Trophoblast cell (in vitro differentiated cells and primary cell): ENCODE measurements at regions not wholly inside any gene's neighbourhood (a gene's known extent, or its start where the extent isn't known, plus 50 kb on each side); places are given as distances from the start of the nearest gene placed in this dataset.

Source experiments
- DNase-seq, 2 donors: peaks; one replicate each; pipeline ENCODE4 v3.0.0-alpha.2; 2016
- H2AFZ ChIP-seq: 2 replicates; pipeline ENCODE4 v1.6.1; 2013; ENCODE audit warnings: low read length, moderate library complexity, mild to moderate bottlenecking; ENCODE audit not compliant: insufficient read depth, poor library complexity
- H2AK5ac ChIP-seq: 2 replicates; pipeline ENCODE4 v1.6.1; 2013; ENCODE audit warnings: mild to moderate bottlenecking, low read length
- H2BK120ac ChIP-seq: 2 replicates; pipeline ENCODE4 v1.6.1; 2013; ENCODE audit warnings: low read length, mild to moderate bottlenecking, moderate library complexity; ENCODE audit not compliant: insufficient read depth, poor library complexity
- H2BK12ac ChIP-seq: 2 replicates; pipeline ENCODE4 v1.6.1; 2013; ENCODE audit warnings: mild to moderate bottlenecking, low read length, moderate library complexity
- H2BK5ac ChIP-seq: 2 replicates; pipeline ENCODE4 v1.6.1; 2013; ENCODE audit warnings: low read length, low read depth, moderate library complexity, mild to moderate bottlenecking; ENCODE audit not compliant: poor library complexity
- H3K14ac ChIP-seq: 2 replicates; pipeline ENCODE4 v1.6.1; 2013; ENCODE audit warnings: mild to moderate bottlenecking, low read length
- H3K18ac ChIP-seq: 2 replicates; pipeline ENCODE4 v1.6.1; 2013; ENCODE audit warnings: mild to moderate bottlenecking, low read length
- H3K23ac ChIP-seq: 2 replicates; pipeline ENCODE4 v1.6.1; 2013; ENCODE audit warnings: low read length
- H3K27ac ChIP-seq: 2 replicates; pipeline ENCODE4 v1.5.1; 2013; ENCODE audit warnings: low read depth, mild to moderate bottlenecking, inconsistent platforms, low read length, moderate library complexity
- H3K27me3 ChIP-seq: 2 replicates; pipeline ENCODE4 v1.6.1; 2013; ENCODE audit warnings: inconsistent platforms, mild to moderate bottlenecking, low read length, moderate library complexity; ENCODE audit not compliant: insufficient read depth
- H3K36me3 ChIP-seq, 2 experiments: 1 replicate in 1 of 2; 2 replicates in 1 of 2; pipeline ENCODE4 v1.6.1; 2013; ENCODE audit warnings: low read length in 2 of 2, mild to moderate bottlenecking in 2 of 2, moderate library complexity in 1 of 2; ENCODE audit not compliant: insufficient read depth in 2 of 2, control insufficient read depth in 1 of 2
- H3K4ac ChIP-seq: 2 replicates; pipeline ENCODE4 v1.6.1; 2013; ENCODE audit warnings: low read depth, mild to moderate bottlenecking, low read length, moderate library complexity
- H3K4me1 ChIP-seq, 2 experiments: 1 replicate in 1 of 2; 2 replicates in 1 of 2; pipeline ENCODE4 v1.6.1; 2013; ENCODE audit warnings: low read length in 2 of 2, mild to moderate bottlenecking in 2 of 2, moderate library complexity in 1 of 2; ENCODE audit not compliant: insufficient read depth in 2 of 2, control insufficient read depth in 1 of 2
- H3K4me2 ChIP-seq: 2 replicates; pipeline ENCODE4 v1.6.1; 2013; ENCODE audit warnings: inconsistent platforms, mild to moderate bottlenecking, low read length, moderate library complexity
- H3K4me3 ChIP-seq: 2 replicates; pipeline ENCODE4 v1.5.1; 2013; ENCODE audit warnings: mild to moderate bottlenecking, low read depth, low read length, inconsistent platforms
- H3K79me1 ChIP-seq: one replicate; pipeline ENCODE4 v1.6.1; 2013; ENCODE audit warnings: low read length
- H3K79me2 ChIP-seq: 2 replicates; pipeline ENCODE4 v1.6.1; 2013; ENCODE audit warnings: low read length, mild to moderate bottlenecking; ENCODE audit not compliant: control insufficient read depth, insufficient read depth, poor library complexity
- H3K9ac ChIP-seq: 2 replicates; pipeline ENCODE4 v1.6.1; 2013; ENCODE audit warnings: mild to moderate bottlenecking, low read length
- H3K9me3 ChIP-seq: 2 replicates; pipeline ENCODE4 v1.6.1; 2013; ENCODE audit warnings: low read depth, mild to moderate bottlenecking, control low read depth, inconsistent platforms, low read length; ENCODE audit not compliant: insufficient read depth
- H4K12ac ChIP-seq: 2 replicates; pipeline ENCODE4 v1.6.1; 2013; ENCODE audit warnings: low read depth, mild to moderate bottlenecking, low read length, moderate library complexity
- H4K8ac ChIP-seq: 2 replicates; pipeline ENCODE4 v1.6.1; 2013; ENCODE audit warnings: low read depth, mild to moderate bottlenecking, low read length, moderate library complexity
- H4K91ac ChIP-seq: one replicate; pipeline ENCODE4 v1.6.1; 2013; ENCODE audit warnings: low read depth, mild to moderate bottlenecking, low read length, moderate library complexity
- WGBS: extraction: QIAGEN DNeasy Blood & Tissue Kit; methylation state at CpG from one replicate; pipeline ENCODE4 v1.1.7; 2013; ENCODE audit warnings: missing lambda C conversion rate; ENCODE audit not compliant: insufficient read length, insufficient coverage; ENCODE audit errors: extremely low coverage; 5-methylcytosine and 5-hydroxymethylcytosine counted together

- no peak for DNase-seq
- no peak overlapping the region for H3K14ac ChIP-seq
- no peak overlapping the region for H2BK5ac ChIP-seq
- no peak overlapping the region for H2AFZ ChIP-seq
- H3K27me3 ChIP-seq: peaks cover 16% of the 10 kb centered on the region
- H3K4me1 ChIP-seq: no peaks in the 10 kb centered on the region
- H4K12ac ChIP-seq: no peak overlapping the region
- H3K23ac ChIP-seq: no peak overlapping the region
- WGBS: no CpG with 5 or more reads among the region's 18 CpGs
- H3K27ac ChIP-seq: no peak overlapping the region
- H3K4me3 ChIP-seq: no peak overlapping the region
- H3K18ac ChIP-seq: no peak overlapping the region
- no peak overlapping the region for H3K4me2 ChIP-seq
- H2AK5ac ChIP-seq: no peak overlapping the region
- H4K91ac ChIP-seq: no peak overlapping the region
- peaks cover 2% of the 10 kb centered on the region for H3K9me3 ChIP-seq
- no peak overlapping the region for H2BK120ac ChIP-seq
- no peak overlapping the region for H4K8ac ChIP-seq
- no peaks in the 10 kb centered on the region for H3K79me2 ChIP-seq
- no peak overlapping the region for H3K4ac ChIP-seq
- no peaks in the 10 kb centered on the region for H3K79me1 ChIP-seq
- H2BK12ac ChIP-seq: no peak overlapping the region
- no peaks in the 10 kb centered on the region for H3K36me3 ChIP-seq
- no peak overlapping the region for H3K9ac ChIP-seq
These were observed 123.2 kb upstream of the LHX1 start for GRCh38 chr17:36813957-36814563.

- no peak overlapping the region for H3K4me2 ChIP-seq
- H3K27ac ChIP-seq: no peak overlapping the region
- H3K4ac ChIP-seq: no peak overlapping the region
- no peaks in the 10 kb centered on the region for H3K79me1 ChIP-seq
- H2BK5ac ChIP-seq: no peak overlapping the region
- no peak overlapping the region for H2BK120ac ChIP-seq
- no peak overlapping the region for H3K23ac ChIP-seq
- H4K8ac ChIP-seq: no peak overlapping the region
- peaks cover 9% of the 10 kb centered on the region for H3K27me3 ChIP-seq
- H2AK5ac ChIP-seq: no peak overlapping the region
- H3K18ac ChIP-seq: no peak overlapping the region
- no peaks in the 10 kb centered on the region for H3K79me2 ChIP-seq
- no peak overlapping the region for H3K4me3 ChIP-seq
- no peaks in the 10 kb centered on the region for H3K36me3 ChIP-seq
- no peak overlapping the region for H4K12ac ChIP-seq
- no peak overlapping the region for H3K14ac ChIP-seq
- H2BK12ac ChIP-seq: no peak overlapping the region
- H3K9me3 ChIP-seq: peaks cover 4% of the 10 kb centered on the region
- WGBS: no CpG with 5 or more reads among the region's 7 CpGs
- no peak overlapping the region for H4K91ac ChIP-seq
- no peak overlapping the region for H3K9ac ChIP-seq
- no peaks in the 10 kb centered on the region for H3K4me1 ChIP-seq
- no peak for DNase-seq
- no peak overlapping the region for H2AFZ ChIP-seq
These were observed 122.3 kb upstream of the LHX1 start for GRCh38 chr17:36814958-36815357.

GRCh38 chr17:36816214-36816906 lies 120.9 kb upstream of the LHX1 start:
- no peaks in the 10 kb centered on the region for H3K79me2 ChIP-seq
- H3K23ac ChIP-seq: no peak overlapping the region
- H3K9me3 ChIP-seq: peaks cover 4% of the 10 kb centered on the region
- H2BK120ac ChIP-seq: no peak overlapping the region
- H3K4me3 ChIP-seq: no peak overlapping the region
- no peaks in the 10 kb centered on the region for H3K4me1 ChIP-seq
- WGBS: no CpG with 5 or more reads among the region's 17 CpGs
- H3K14ac ChIP-seq: no peak overlapping the region
- H3K18ac ChIP-seq: no peak overlapping the region
- H4K8ac ChIP-seq: no peak overlapping the region
- H4K12ac ChIP-seq: no peak overlapping the region
- H3K9ac ChIP-seq: no peak overlapping the region
- H2BK5ac ChIP-seq: no peak overlapping the region
- no peaks in the 10 kb centered on the region for H3K79me1 ChIP-seq
- H3K36me3 ChIP-seq: no peaks in the 10 kb centered on the region
- no peaks in the 10 kb centered on the region for H3K27me3 ChIP-seq
- no peak overlapping the region for H3K4ac ChIP-seq
- no peak for DNase-seq
- H3K4me2 ChIP-seq: no peak overlapping the region
- H3K27ac ChIP-seq: no peak overlapping the region
- H2AK5ac ChIP-seq: no peak overlapping the region
- no peak overlapping the region for H2BK12ac ChIP-seq
- H2AFZ ChIP-seq: no peak overlapping the region
- no peak overlapping the region for H4K91ac ChIP-seq

- H2BK120ac ChIP-seq: no peak overlapping the region
- no peak overlapping the region for H3K4ac ChIP-seq
- H3K79me2 ChIP-seq: no peaks in the 10 kb centered on the region
- no peak overlapping the region for H3K27ac ChIP-seq
- no peak overlapping the region for H4K8ac ChIP-seq
- no peak overlapping the region for H3K14ac ChIP-seq
- H2BK12ac ChIP-seq: no peak overlapping the region
- no peak overlapping the region for H4K91ac ChIP-seq
- H3K4me2 ChIP-seq: no peak overlapping the region
- H3K23ac ChIP-seq: no peak overlapping the region
- H2AFZ ChIP-seq: no peak overlapping the region
- no peak overlapping the region for H3K9ac ChIP-seq
- no peaks in the 10 kb centered on the region for H3K27me3 ChIP-seq
- H2AK5ac ChIP-seq: no peak overlapping the region
- DNase-seq: no peak
- H4K12ac ChIP-seq: no peak overlapping the region
- H2BK5ac ChIP-seq: no peak overlapping the region
- no peaks in the 10 kb centered on the region for H3K4me1 ChIP-seq
- no CpG with 5 or more reads among the region's 15 CpGs for WGBS
- peaks cover 4% of the 10 kb centered on the region for H3K9me3 ChIP-seq
- no peaks in the 10 kb centered on the region for H3K36me3 ChIP-seq
- peak overlapping the region; percentile 11 for H3K4me3 ChIP-seq
- no peaks in the 10 kb centered on the region for H3K79me1 ChIP-seq
- H3K18ac ChIP-seq: no peak overlapping the region
These were observed 120.4 kb upstream of the LHX1 start for GRCh38 chr17:36816907-36817288.
